IMR-90 (cell line): ENCODE measurements at regions not wholly inside any gene's neighbourhood (a gene's known extent, or its start where the extent isn't known, plus 50 kb on each side); places are given as distances from the start of the nearest gene placed in this dataset.

ENCODE experiments used
- ATAC-seq: fragments of 200-7000 bp; cut with Tn5 transposase; 2 replicates; pipeline ENCODE4 v1.9.1; 2020; ENCODE audit warnings: low read depth, mild to moderate bottlenecking, moderate library complexity
- BruUV-seq: library from RNA; stranded (reverse); fragments of 400-500 nt; replicated peaks from 2 replicates; lab custom pipeline; 2021; lab: Mats Ljungman, UMichigan
- CTCF ChIA-PET: fragments of 300-600 bp; formaldehyde crosslinking; extraction: SDS; loops from one replicate; lab custom pipeline; 2021; ENCODE audit warnings: antibody characterized with exemption; lab: Yijun Ruan, JAX
- POLR2A ChIA-PET: fragments of 300-600 bp; sonication (Branson Sonifier 250); formaldehyde crosslinking; loops from one replicate; lab custom pipeline; 2022; ENCODE audit warnings: antibody characterized with exemption; ENCODE audit not compliant: unreplicated experiment; lab: Charles Lee
- DNase-seq: peaks from one replicate; pipeline ENCODE4 v3.0.0; 2013
- H2AFZ ChIP-seq: replicated peaks from 2 replicates; pipeline ENCODE3; 2013; ENCODE audit warnings: low read length, mild to moderate bottlenecking; ENCODE audit not compliant: poor library complexity
- H2AK5ac ChIP-seq: 2 replicates; pipeline ENCODE4 v1.6.1; 2013; ENCODE audit warnings: low read depth, low read length, inconsistent platforms
- H2AK9ac ChIP-seq: replicated peaks from 2 replicates; pipeline ENCODE3; 2013; ENCODE audit warnings: mild to moderate bottlenecking, low read depth, low read length, moderate library complexity; ENCODE audit not compliant: poor library complexity
- H2BK120ac ChIP-seq: 2 replicates; pipeline ENCODE4 v1.6.1; 2013; ENCODE audit warnings: low read depth, low read length, inconsistent platforms
- H2BK15ac ChIP-seq: 3 replicates; pipeline ENCODE4 v1.6.1; 2013; ENCODE audit warnings: low read depth, low read length, inconsistent platforms
- H2BK20ac ChIP-seq: 2 replicates; pipeline ENCODE4 v1.6.1; 2013; ENCODE audit warnings: low read depth, mild to moderate bottlenecking, inconsistent platforms, low read length, moderate library complexity
- H2BK5ac ChIP-seq: 2 replicates; pipeline ENCODE4 v1.6.1; 2013; ENCODE audit warnings: mild to moderate bottlenecking, low read depth, low read length, inconsistent platforms; ENCODE audit not compliant: poor library complexity, severe bottlenecking
- H3K14ac ChIP-seq: replicated peaks from 2 replicates; pipeline ENCODE4 v1.6.1; 2013; ENCODE audit warnings: low read depth, low read length, inconsistent platforms
- H3K18ac ChIP-seq: 2 replicates; pipeline ENCODE4 v1.6.1; 2013; ENCODE audit warnings: low read depth, low read length, control low read depth
- H3K23ac ChIP-seq: 2 replicates; pipeline ENCODE4 v1.6.1; 2013; ENCODE audit warnings: low read depth, low read length, inconsistent platforms
- H3K27ac ChIP-seq: 2 replicates; pipeline ENCODE4 v1.5.1; 2013; ENCODE audit warnings: mild to moderate bottlenecking, control low read depth, low read length; ENCODE audit not compliant: insufficient read depth
- H3K27me3 ChIP-seq: 2 replicates; pipeline ENCODE4 v1.6.1; 2013; ENCODE audit warnings: low read length; ENCODE audit not compliant: control insufficient read depth, insufficient read depth
- H3K36me3 ChIP-seq: 2 replicates; pipeline ENCODE4 v1.6.1; 2013; ENCODE audit warnings: low read length, mixed read lengths; ENCODE audit not compliant: control insufficient read depth, insufficient read depth
- H3K4ac ChIP-seq: 2 replicates; pipeline ENCODE4 v1.6.1; 2013; ENCODE audit warnings: low read depth, low read length, inconsistent platforms
- H3K4me1 ChIP-seq: 2 replicates; pipeline ENCODE4 v1.6.1; 2013; ENCODE audit warnings: low read length, mixed read lengths; ENCODE audit not compliant: control insufficient read depth, insufficient read depth
- H3K4me2 ChIP-seq: 2 replicates; pipeline ENCODE4 v1.6.1; 2013; ENCODE audit warnings: low read depth, mild to moderate bottlenecking, control low read depth, low read length, moderate library complexity
- H3K4me3 ChIP-seq: 2 replicates; pipeline ENCODE4 v1.5.1; 2013; ENCODE audit warnings: low read depth, mild to moderate bottlenecking, control low read depth, low read length, moderate library complexity; ENCODE audit not compliant: insufficient read depth
- H3K56ac ChIP-seq: 2 replicates; pipeline ENCODE4 v1.6.1; 2013; ENCODE audit warnings: low read length, inconsistent platforms; ENCODE audit not compliant: insufficient read depth; ENCODE audit errors: extremely low read depth
- H3K79me1 ChIP-seq, 2 experiments: 2 replicates each; pipeline ENCODE4 v1.6.1; 2013; ENCODE audit warnings: low read length in 2 of 2, inconsistent platforms in 1 of 2, low read depth in 1 of 2
- H3K9ac ChIP-seq: 2 replicates; pipeline ENCODE4 v1.6.1; 2013; ENCODE audit warnings: low read depth, low read length, control low read depth
- H3K9me1 ChIP-seq: 2 replicates; pipeline ENCODE4 v1.6.1; 2013; ENCODE audit warnings: low read length, inconsistent platforms; ENCODE audit not compliant: insufficient read depth
- H3K9me3 ChIP-seq: 2 replicates; pipeline ENCODE4 v1.6.1; 2013; ENCODE audit warnings: low read length; ENCODE audit not compliant: control insufficient read depth, insufficient read depth
- H4K20me1 ChIP-seq: 2 replicates; pipeline ENCODE4 v1.6.1; 2013; ENCODE audit warnings: low read length, inconsistent platforms; ENCODE audit not compliant: insufficient read depth
- H4K5ac ChIP-seq: 2 replicates; pipeline ENCODE4 v1.6.1; 2013; ENCODE audit warnings: mild to moderate bottlenecking, low read depth, low read length, control low read depth
- H4K8ac ChIP-seq, 2 experiments: 2 replicates each; pipeline ENCODE4 v1.6.1; 2013; ENCODE audit warnings: low read depth in 2 of 2, low read length in 2 of 2, control low read depth in 1 of 2, inconsistent platforms in 1 of 2
- H4K91ac ChIP-seq: 2 replicates; pipeline ENCODE4 v1.6.1; 2013; ENCODE audit warnings: low read depth, low read length, inconsistent platforms; ENCODE audit not compliant: insufficient read depth
- BHLHE40 ChIP-seq: fragments of 150-350 bp; IDR thresholded peaks from 2 replicates; pipeline ENCODE4 v1.6.1; 2016; ENCODE audit warnings: mild to moderate bottlenecking, low read depth, low read length
- ELK1 ChIP-seq: fragments of 150-350 bp; IDR thresholded peaks from 2 replicates; pipeline ENCODE4 v1.6.1; 2016; ENCODE audit warnings: low read depth, mild to moderate bottlenecking, low read length, moderate library complexity, borderline replicate concordance
- FOS ChIP-seq: fragments of 150-350 bp; IDR thresholded peaks from 2 replicates; pipeline ENCODE4 v1.6.1; 2016; ENCODE audit warnings: low read depth, low read length
- MXI1 ChIP-seq: IDR thresholded peaks from 2 replicates; pipeline ENCODE4 v1.6.1; 2012; ENCODE audit warnings: low read depth, mild to moderate bottlenecking, low read length, moderate library complexity, borderline replicate concordance
- RAD21 ChIP-seq: IDR thresholded peaks from 2 replicates; pipeline ENCODE4 v1.6.1; 2012; ENCODE audit warnings: low read length, improper control_type of control experiment
- RCOR1 ChIP-seq: IDR thresholded peaks from 2 replicates; pipeline ENCODE4 v1.6.1; 2012; ENCODE audit warnings: mild to moderate bottlenecking, low read length, improper control_type of control experiment; ENCODE audit not compliant: insufficient replicate concordance
- RFX5 ChIP-seq: IDR thresholded peaks from 2 replicates; pipeline ENCODE4 v1.8.0; 2012; ENCODE audit warnings: low read depth, mild to moderate bottlenecking, low read length, moderate library complexity
- WGBS, 2 experiments: methylation state at CpG; one replicate each; pipeline versions ENCODE4 v1.1.5 to v1.1.7; 2013; ENCODE audit warnings: missing lambda C conversion rate in 2 of 2; ENCODE audit not compliant: insufficient read length in 1 of 2; ENCODE audit errors: extremely low coverage in 2 of 2; 5-methylcytosine and 5-hydroxymethylcytosine counted together
- dilution Hi-C: fragments of 300-500 bp; cut with HindIII; formaldehyde crosslinking; loops from one replicate; pipeline ENCODE4 v1.14.3; 2018; ENCODE audit warnings: low sequenced_read_pairs; ENCODE audit not compliant: unreplicated experiment
- in situ Hi-C: fragments of 300-500 bp; cut with MboI; formaldehyde crosslinking; loops from 3 replicates; pipeline ENCODE4 v1.14.3; 2019; ENCODE audit warnings: low sequenced_read_pairs, inconsistent platforms, mixed read lengths
- intact Hi-C: fragments of 100-400 bp; cut with micrococcal nuclease; formaldehyde crosslinking; loops from 2 replicates; pipeline ENCODE4 v1.10.0; 2022
- TF ChIP-seq, protein P1 (sequence below): conservative IDR thresholded peaks from 2 replicates; pipeline ENCODE4 v1.5.1; 2012; ENCODE audit warnings: mild to moderate bottlenecking, low read depth, low read length, improper control_type of control experiment

- no peak for TF ChIP-seq BHLHE40
- no peak for TF ChIP-seq FOS
- no peak for TF ChIP-seq RAD21
- no peak for TF ChIP-seq MXI1
- no peak for TF ChIP-seq RFX5
- TF ChIP-seq, protein P1, sequence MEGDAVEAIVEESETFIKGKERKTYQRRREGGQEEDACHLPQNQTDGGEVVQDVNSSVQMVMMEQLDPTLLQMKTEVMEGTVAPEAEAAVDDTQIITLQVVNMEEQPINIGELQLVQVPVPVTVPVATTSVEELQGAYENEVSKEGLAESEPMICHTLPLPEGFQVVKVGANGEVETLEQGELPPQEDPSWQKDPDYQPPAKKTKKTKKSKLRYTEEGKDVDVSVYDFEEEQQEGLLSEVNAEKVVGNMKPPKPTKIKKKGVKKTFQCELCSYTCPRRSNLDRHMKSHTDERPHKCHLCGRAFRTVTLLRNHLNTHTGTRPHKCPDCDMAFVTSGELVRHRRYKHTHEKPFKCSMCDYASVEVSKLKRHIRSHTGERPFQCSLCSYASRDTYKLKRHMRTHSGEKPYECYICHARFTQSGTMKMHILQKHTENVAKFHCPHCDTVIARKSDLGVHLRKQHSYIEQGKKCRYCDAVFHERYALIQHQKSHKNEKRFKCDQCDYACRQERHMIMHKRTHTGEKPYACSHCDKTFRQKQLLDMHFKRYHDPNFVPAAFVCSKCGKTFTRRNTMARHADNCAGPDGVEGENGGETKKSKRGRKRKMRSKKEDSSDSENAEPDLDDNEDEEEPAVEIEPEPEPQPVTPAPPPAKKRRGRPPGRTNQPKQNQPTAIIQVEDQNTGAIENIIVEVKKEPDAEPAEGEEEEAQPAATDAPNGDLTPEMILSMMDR, result no peak
- no peak for TF ChIP-seq RCOR1
- no peak for TF ChIP-seq ELK1
- dilution Hi-C loops, result no loop called here
- H3K9me3 ChIP-seq, result peaks cover 6% of the 10 kb centered on the region
- no peak overlapping the region for H4K8ac ChIP-seq
- H3K4me1 ChIP-seq, result no peaks in the 10 kb centered on the region
- no peak overlapping the region for H2BK20ac ChIP-seq
- no peaks in the 10 kb centered on the region for H3K79me1 ChIP-seq
- no peak for DNase-seq
- no peak overlapping the region for H3K56ac ChIP-seq
- H3K4ac ChIP-seq, result no peak overlapping the region
- ChIA-PET POLR2A (no interaction called here), CTCF (no interaction called here)
- H3K9me1 ChIP-seq, result no peaks in the 10 kb centered on the region
- no peaks in the 10 kb centered on the region for H4K20me1 ChIP-seq
- intact Hi-C loops, result no loop called here
- in situ Hi-C loops, result no loop called here
- no peak overlapping the region for H2AFZ ChIP-seq
- no peak overlapping the region for H3K14ac ChIP-seq
- H3K27ac ChIP-seq, result no peak overlapping the region
- no peak overlapping the region for H3K18ac ChIP-seq
- no peak overlapping the region for H2BK120ac ChIP-seq
- H3K23ac ChIP-seq, result no peak overlapping the region
- no peak overlapping the region for H3K9ac ChIP-seq
- no TSS peak for BruUV-seq
- H2AK5ac ChIP-seq, result no peak overlapping the region
- H4K5ac ChIP-seq, result no peak overlapping the region
- no peak overlapping the region for H2BK15ac ChIP-seq
- H3K36me3 ChIP-seq, result no peaks in the 10 kb centered on the region
- WGBS, 2 experiments, result 40% methylated on average over 1 of the region's 6 CpGs; no CpG with 5 or more reads in 1 of the 2 experiments
- H3K4me2 ChIP-seq, result no peak overlapping the region
- no peak overlapping the region for H4K91ac ChIP-seq
- H3K4me3 ChIP-seq, result no peak overlapping the region
- H3K27me3 ChIP-seq, result no peaks in the 10 kb centered on the region
- no peak overlapping the region for H2AK9ac ChIP-seq
- no peak for ATAC-seq
- H2BK5ac ChIP-seq, result no peak overlapping the region
Measured at GRCh38 chr9:118594428-118594827, 774.8 kb downstream of the BRINP1 start.
